AG09319 (cell line): ENCODE measurements at regions not wholly inside any gene's neighbourhood (a gene's known extent, or its start where the extent isn't known, plus 50 kb on each side); places are given as distances from the start of the nearest gene placed in this dataset.

Source experiments
- DNase-seq: peaks from one replicate; pipeline ENCODE4 v3.0.0-alpha.2; 2010; ENCODE audit warnings: low read depth; ENCODE audit errors: extremely low read depth
- CTCF ChIP-seq: IDR thresholded peaks from 2 replicates; pipeline ENCODE4 v1.5.1; 2011; ENCODE audit warnings: low read depth, mild to moderate bottlenecking, inconsistent platforms, low read length, moderate library complexity

DNA sequence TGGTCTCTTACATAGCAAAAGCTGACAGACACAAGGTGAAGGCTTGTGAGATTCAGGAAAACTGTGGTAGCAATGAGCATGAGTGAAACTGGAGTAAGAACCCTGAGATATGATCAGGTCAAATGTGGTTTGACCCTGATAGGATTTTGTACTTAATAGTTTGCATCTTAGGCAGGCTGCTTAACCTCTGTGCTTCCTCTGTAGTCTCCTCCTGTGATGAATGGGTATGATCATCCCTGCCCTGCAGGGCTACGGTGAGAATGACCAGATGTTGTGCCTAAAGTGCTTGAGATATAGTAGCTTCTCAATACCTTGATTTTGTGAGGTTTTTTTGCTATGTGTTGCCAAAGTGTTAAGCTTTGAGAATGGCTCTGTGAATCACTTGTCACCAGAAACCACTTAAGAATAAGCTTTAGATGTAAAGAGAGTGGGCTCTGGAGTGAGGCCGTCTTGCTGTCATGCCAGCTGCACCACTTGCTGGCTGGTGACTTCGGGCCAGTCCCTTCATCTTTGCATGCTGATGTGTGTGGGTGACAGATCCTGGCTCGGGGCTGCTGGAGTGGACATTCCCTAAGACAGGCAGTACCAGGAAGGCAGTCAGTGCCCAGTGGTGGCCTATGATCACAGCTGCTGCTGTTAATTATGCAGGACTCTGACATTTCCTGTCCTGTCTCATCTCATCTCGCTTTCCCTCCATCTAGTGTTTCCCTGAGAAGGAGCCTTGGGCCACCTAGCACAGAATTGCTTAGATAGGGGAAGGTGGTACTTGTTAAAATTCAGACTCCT is 254.7 kb downstream of the NFATC2 start:
- no peak for TF ChIP-seq CTCF
- no peak for DNase-seq

DNA sequence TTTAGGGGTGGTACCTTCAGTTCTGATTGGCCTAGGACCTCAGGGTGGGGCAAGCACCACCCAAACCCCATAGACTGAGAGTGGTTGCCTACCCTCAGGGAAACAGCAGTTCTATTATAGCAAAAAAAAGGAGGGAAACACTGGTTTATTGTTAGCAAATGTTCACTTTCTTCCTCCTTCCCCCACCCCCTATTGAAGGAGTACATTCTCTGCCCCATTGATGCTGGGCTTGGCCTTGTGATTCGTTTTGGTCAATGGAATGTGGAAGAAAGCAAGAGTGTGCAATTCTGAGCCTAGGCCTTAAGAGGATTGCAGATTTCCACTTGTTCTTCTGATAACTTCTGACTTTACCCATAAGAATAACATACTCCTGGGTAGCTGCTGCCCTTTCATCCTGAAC is 255.8 kb downstream of the NFATC2 start:
- no peak for DNase-seq
- no peak for TF ChIP-seq CTCF

DNA sequence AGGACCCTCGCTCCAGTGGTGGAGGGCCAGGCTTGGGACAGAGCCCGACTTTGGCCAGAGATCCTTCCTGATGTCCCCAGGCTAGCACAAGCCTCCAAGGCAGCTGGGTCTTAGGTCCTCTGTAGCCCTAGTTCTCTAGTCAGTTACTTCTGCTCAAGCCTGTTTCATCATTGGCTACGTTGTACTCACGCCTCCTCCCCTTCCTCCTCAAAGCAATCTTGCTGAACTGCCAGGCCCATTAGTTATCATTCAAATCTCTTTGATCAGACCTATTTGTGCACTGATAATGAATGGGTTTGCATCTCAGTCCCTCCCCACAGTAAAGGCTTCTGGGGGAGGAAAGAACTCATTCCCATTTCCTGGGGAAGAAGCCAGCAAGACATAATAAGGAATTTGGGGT is 256.8 kb downstream of the NFATC2 start:
- DNase-seq = no peak
- TF ChIP-seq CTCF = no peak

DNA sequence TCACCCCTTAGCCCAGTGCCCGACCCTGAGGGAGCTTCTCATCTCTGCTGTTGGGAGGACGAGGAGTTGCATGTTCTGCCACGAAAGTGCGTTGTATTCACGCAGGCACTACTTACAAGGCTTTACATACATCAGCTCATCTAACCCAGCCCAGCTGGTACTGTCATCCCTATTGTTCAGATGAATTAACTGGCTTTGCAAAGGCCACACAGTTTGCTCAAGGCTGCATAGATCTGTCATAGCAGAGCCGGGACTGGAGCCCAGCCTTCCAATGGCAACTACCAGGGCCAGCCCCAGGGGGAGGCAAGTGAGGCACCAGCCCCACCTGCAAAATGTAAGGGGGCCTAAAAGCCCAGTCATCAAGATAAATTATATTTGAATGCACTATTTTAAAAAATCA is 257.6 kb downstream of the NFATC2 start:
- no peak for DNase-seq
- TF ChIP-seq CTCF = no peak

GRCh38 chr20:51284176-51284575 is 258.3 kb downstream of the NFATC2 start:
- DNase-seq = no peak
- no peak for TF ChIP-seq CTCF

GRCh38 chr20:51281521-51281920 is 258.6 kb upstream of the KCNG1 start:
- no peak for DNase-seq
- TF ChIP-seq CTCF = no peak

GRCh38 chr20:51280047-51280446 is 257.1 kb upstream of the KCNG1 start:
- no peak for TF ChIP-seq CTCF
- no peak for DNase-seq
